ENCODE measurements at regions not wholly inside any gene's neighbourhood (a gene's known extent, or its start where the extent isn't known, plus 50 kb on each side); places are given as distances from the start of the nearest gene placed in this dataset.

DNA sequence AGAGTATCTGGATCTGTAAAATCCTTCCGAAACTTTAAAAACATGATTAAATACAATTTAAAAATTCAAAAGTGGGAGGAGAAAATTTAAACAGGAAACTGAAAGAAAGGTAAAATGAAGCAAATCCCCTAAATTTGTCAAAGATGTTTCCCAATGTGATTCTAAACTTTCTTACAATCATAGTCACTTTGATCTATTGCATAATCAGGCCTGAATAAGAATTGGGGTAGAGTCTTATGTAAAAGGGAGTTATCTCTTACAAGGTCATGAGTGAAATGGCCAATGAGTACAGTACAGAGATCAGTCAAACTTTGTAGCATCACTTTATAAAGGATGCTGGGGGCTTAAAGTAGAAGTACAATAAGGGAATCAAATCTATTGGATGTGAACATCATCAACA lies 1657.7 kb upstream of the CELF4 start:
- H3K27ac Mint-ChIP-seq: no peak overlapping the region

GRCh38 chr18:39215920-39216319 lies 1650.3 kb upstream of the CELF4 start:
- Mint-ChIP-seq H3K27me3 (ENCODE audit: insufficient read depth) (peaks cover 2% of the 10 kb centered on the region), H3K9me3 (peaks cover 25% of the 10 kb centered on the region), H3K4me3 (no peak overlapping the region), H3K4me1 (peaks cover 36% of the 10 kb centered on the region), H3K27ac (no peak overlapping the region), H3K36me3 (ENCODE audit: low read depth) (peaks cover 5% of the 10 kb centered on the region)
- Histone ChIP-seq H3K9ac (ENCODE audit: extremely low read depth, low read length, poor library complexity, severe bottlenecking) (no peak overlapping the region), H3K36me3 (ENCODE audit: control insufficient read depth, insufficient read depth, low read length) (no peaks in the 10 kb centered on the region), H3K9me3 (ENCODE audit: control insufficient read depth, low read length) (peaks cover 19% of the 10 kb centered on the region), H3K4me1 (ENCODE audit: control insufficient read depth, insufficient read depth, low read length) (peaks cover 4% of the 10 kb centered on the region), H3K27me3 (ENCODE audit: control insufficient read depth, insufficient read depth, low read length, poor library complexity, severe bottlenecking) (no peaks in the 10 kb centered on the region), H3K27ac (ENCODE audit: low read depth, low read length) (no peak overlapping the region), H3K4me3 (ENCODE audit: low read length) (no peak overlapping the region)
- no peak for DNase-seq
- TF ChIP-seq, protein P1, sequence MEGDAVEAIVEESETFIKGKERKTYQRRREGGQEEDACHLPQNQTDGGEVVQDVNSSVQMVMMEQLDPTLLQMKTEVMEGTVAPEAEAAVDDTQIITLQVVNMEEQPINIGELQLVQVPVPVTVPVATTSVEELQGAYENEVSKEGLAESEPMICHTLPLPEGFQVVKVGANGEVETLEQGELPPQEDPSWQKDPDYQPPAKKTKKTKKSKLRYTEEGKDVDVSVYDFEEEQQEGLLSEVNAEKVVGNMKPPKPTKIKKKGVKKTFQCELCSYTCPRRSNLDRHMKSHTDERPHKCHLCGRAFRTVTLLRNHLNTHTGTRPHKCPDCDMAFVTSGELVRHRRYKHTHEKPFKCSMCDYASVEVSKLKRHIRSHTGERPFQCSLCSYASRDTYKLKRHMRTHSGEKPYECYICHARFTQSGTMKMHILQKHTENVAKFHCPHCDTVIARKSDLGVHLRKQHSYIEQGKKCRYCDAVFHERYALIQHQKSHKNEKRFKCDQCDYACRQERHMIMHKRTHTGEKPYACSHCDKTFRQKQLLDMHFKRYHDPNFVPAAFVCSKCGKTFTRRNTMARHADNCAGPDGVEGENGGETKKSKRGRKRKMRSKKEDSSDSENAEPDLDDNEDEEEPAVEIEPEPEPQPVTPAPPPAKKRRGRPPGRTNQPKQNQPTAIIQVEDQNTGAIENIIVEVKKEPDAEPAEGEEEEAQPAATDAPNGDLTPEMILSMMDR (conservative IDR thresholded peaks at IDR 0.05): no peak
- 62% methylated on average over 2 of the region's 2 CpGs; no CpG with 5 or more reads in 1 of the 2 experiments for WGBS, 2 experiments (ENCODE audit: insufficient coverage in 1 of 2, insufficient read length in 1 of 2)

More for the DNA sequence above, 1657.7 kb upstream of the CELF4 start:
- no peak overlapping the region for H3K27ac ChIP-seq (ENCODE audit: low read depth, low read length)
- no peaks in the 10 kb centered on the region for H3K4me1 ChIP-seq (ENCODE audit: control insufficient read depth, insufficient read depth, low read length)
- H3K9ac ChIP-seq (ENCODE audit: extremely low read depth, low read length, poor library complexity, severe bottlenecking): no peak overlapping the region
- H3K36me3 Mint-ChIP-seq (ENCODE audit: low read depth): no peaks in the 10 kb centered on the region
- no peak for DNase-seq
- H3K4me1 Mint-ChIP-seq: peaks cover 13% of the 10 kb centered on the region
- TF ChIP-seq, protein P1 (conservative IDR thresholded peaks at IDR 0.05): no peak
- H3K9me3 Mint-ChIP-seq: peaks cover 9% of the 10 kb centered on the region
- H3K4me3 Mint-ChIP-seq: no peak overlapping the region
- H3K27me3 ChIP-seq (ENCODE audit: control insufficient read depth, insufficient read depth, low read length, poor library complexity, severe bottlenecking): peaks cover 7% of the 10 kb centered on the region
- no peaks in the 10 kb centered on the region for H3K36me3 ChIP-seq (ENCODE audit: control insufficient read depth, insufficient read depth, low read length)
- H3K4me3 ChIP-seq (ENCODE audit: low read length): no peak overlapping the region
- H3K9me3 ChIP-seq (ENCODE audit: control insufficient read depth, low read length): peaks cover 12% of the 10 kb centered on the region
- H3K27me3 Mint-ChIP-seq (ENCODE audit: insufficient read depth): peaks cover 21% of the 10 kb centered on the region
- no CpG with 5 or more reads among the region's 1 CpG for WGBS, 2 experiments (ENCODE audit: insufficient coverage in 1 of 2, insufficient read length in 1 of 2)

GRCh38 chr18:39211461-39211860 lies 1645.9 kb upstream of the CELF4 start:
- H3K27me3 Mint-ChIP-seq (ENCODE audit: insufficient read depth): no peaks in the 10 kb centered on the region
- no peak overlapping the region for H3K27ac ChIP-seq (ENCODE audit: low read depth, low read length)
- H3K27ac Mint-ChIP-seq: no peak overlapping the region
- no peak for DNase-seq
- TF ChIP-seq, protein P1 (conservative IDR thresholded peaks at IDR 0.05): no peak
- peaks cover 19% of the 10 kb centered on the region for H3K9me3 ChIP-seq (ENCODE audit: control insufficient read depth, low read length)
- H3K4me3 Mint-ChIP-seq: no peak overlapping the region
- WGBS, 2 experiments (ENCODE audit: insufficient coverage in 1 of 2, insufficient read length in 1 of 2): 100% methylated on average over 1 of the region's 1 CpG
- peaks cover 25% of the 10 kb centered on the region for H3K9me3 Mint-ChIP-seq
- H3K4me1 Mint-ChIP-seq: peaks cover 19% of the 10 kb centered on the region
- no peaks in the 10 kb centered on the region for H3K27me3 ChIP-seq (ENCODE audit: control insufficient read depth, insufficient read depth, low read length, poor library complexity, severe bottlenecking)
- H3K36me3 ChIP-seq (ENCODE audit: control insufficient read depth, insufficient read depth, low read length): no peaks in the 10 kb centered on the region
- H3K4me3 ChIP-seq (ENCODE audit: low read length): no peak overlapping the region
- H3K36me3 Mint-ChIP-seq (ENCODE audit: low read depth): peaks cover 5% of the 10 kb centered on the region
- H3K4me1 ChIP-seq (ENCODE audit: control insufficient read depth, insufficient read depth, low read length): peaks cover 2% of the 10 kb centered on the region
- H3K9ac ChIP-seq (ENCODE audit: extremely low read depth, low read length, poor library complexity, severe bottlenecking): no peak overlapping the region

All from endodermal cell (in vitro differentiated cells).